GM12878 (cell line): ENCODE measurements at regions not wholly inside any gene's neighbourhood (a gene's known extent, or its start where the extent isn't known, plus 50 kb on each side); places are given as distances from the start of the nearest gene placed in this dataset.

Source experiments
- ATAC-seq: fragments of 200-7000 bp; cut with Tn5 transposase; 3 replicates; pipeline ENCODE4 v1.9.1; 2020; ENCODE audit warnings: mild to moderate bottlenecking, moderate library complexity
- BruUV-seq: library from RNA; stranded (reverse); fragments of 400-500 nt; replicated peaks from 2 replicates; lab custom pipeline; 2021; lab: Mats Ljungman, UMichigan
- CTCF ChIA-PET: fragments of 300-600 bp; sonication (Branson Sonifier 250); formaldehyde crosslinking; extraction: SDS; loops from one replicate; lab custom pipeline; 2021; ENCODE audit warnings: inconsistent platforms; lab: Yijun Ruan, JAX
- POLR2A ChIA-PET: fragments of 350-600 bp; formaldehyde crosslinking; extraction: SDS; loops from one replicate; lab custom pipeline; 2021; ENCODE audit warnings: inconsistent platforms; lab: Charles Lee
- RAD21 ChIA-PET: fragments of 300-600 bp; sonication (Branson Sonifier 250); formaldehyde crosslinking; loops from one replicate; lab custom pipeline; 2023; ENCODE audit warnings: antibody characterized with exemption; ENCODE audit not compliant: unreplicated experiment; lab: Charles Lee
- SMC1A ChIA-PET: fragments of 300-600 bp; sonication (Branson Sonifier 250); formaldehyde crosslinking; loops from one replicate; lab custom pipeline; 2023; ENCODE audit not compliant: unreplicated experiment, uncharacterized antibody; lab: Charles Lee
- DNase-seq: peaks from one replicate; pipeline ENCODE4 v3.0.0-alpha.2; 2011; ENCODE audit warnings: low read depth, low spot score
- FAIRE-seq: peaks from 3 replicates; lab custom pipeline; 2011; peaks lifted over from hg19 to GRCh38; lab: Jason Lieb, UNC
- H2AFZ ChIP-seq: 2 replicates; pipeline ENCODE4 v1.6.0; 2011; ENCODE audit warnings: low read depth, low read length, control low read depth; ENCODE audit not compliant: control insufficient read depth
- H3K27ac ChIP-seq: 2 replicates; pipeline ENCODE4 v1.5.1; 2011; ENCODE audit warnings: control low read depth; ENCODE audit not compliant: control insufficient read depth, insufficient read depth
- H3K27me3 ChIP-seq, 2 experiments: replicated peaks in 1 of 2; 2 replicates each; pipeline versions ENCODE4 v1.6.0 to v1.6.1; 2011; ENCODE audit warnings: low read length in 1 of 2; ENCODE audit not compliant: control insufficient read depth in 2 of 2, insufficient read depth in 2 of 2
- H3K36me3 ChIP-seq, 2 experiments: 2 replicates each; pipeline ENCODE4 v1.5.1; 2011; ENCODE audit warnings: low read length in 1 of 2; ENCODE audit not compliant: control insufficient read depth in 2 of 2, insufficient read depth in 2 of 2
- H3K4me1 ChIP-seq: 2 replicates; pipeline ENCODE4 v1.6.1; 2011; ENCODE audit warnings: mild to moderate bottlenecking, low read length, moderate library complexity, mixed read lengths; ENCODE audit not compliant: control insufficient read depth, insufficient read depth
- H3K4me2 ChIP-seq: 2 replicates; pipeline ENCODE4 v1.6.0; 2011; ENCODE audit warnings: control low read depth; ENCODE audit not compliant: control insufficient read depth, insufficient read depth
- H3K4me3 ChIP-seq: fragments of 200-600 bp; sonication (generic); 2 replicates; pipeline ENCODE4 v1.5.1; 2016
- H3K79me2 ChIP-seq: 2 replicates; pipeline ENCODE4 v1.6.0; 2011; ENCODE audit warnings: low read length; ENCODE audit not compliant: control insufficient read depth, insufficient read depth
- H3K9ac ChIP-seq: 2 replicates; pipeline ENCODE4 v1.8.0; 2011; ENCODE audit warnings: low read length, control low read depth, mixed read lengths; ENCODE audit not compliant: control insufficient read depth, insufficient read depth
- H3K9me3 ChIP-seq: replicated peaks from 3 replicates; pipeline ENCODE4 v1.5.1; 2011; ENCODE audit warnings: mild to moderate bottlenecking, low read length; ENCODE audit not compliant: control insufficient read depth, insufficient read depth
- H4K20me1 ChIP-seq: 2 replicates; pipeline ENCODE4 v1.6.0; 2011; ENCODE audit not compliant: control insufficient read depth, insufficient read depth
- CBX5 ChIP-seq: sonication (generic); IDR thresholded peaks from 2 replicates; pipeline ENCODE4 v1.6.1; 2016; ENCODE audit warnings: low read depth, moderate library complexity, mild to moderate bottlenecking, inconsistent platforms
- CEBPZ ChIP-seq: fragments of 150-350 bp; IDR thresholded peaks from 2 replicates; pipeline ENCODE4 v1.6.1; 2016; ENCODE audit warnings: low read depth, low read length
- HDGF ChIP-seq: fragments of 450-650 bp; IDR thresholded peaks from 2 replicates; pipeline ENCODE4 v1.6.1; 2016; ENCODE audit warnings: antibody characterized with exemption
- NR2C1 ChIP-seq: fragments of 450-650 bp; IDR thresholded peaks from 2 replicates; pipeline ENCODE4 v1.6.1; 2017; ENCODE audit warnings: antibody characterized with exemption, mild to moderate bottlenecking, moderate library complexity
- PRDM15 ChIP-seq: fragments of 450-650 bp; formaldehyde crosslinking; IDR thresholded peaks from 2 replicates; pipeline ENCODE4 v1.4.0; 2020; ENCODE audit warnings: mild to moderate bottlenecking, moderate library complexity
- SRF ChIP-seq, 2 experiments: IDR thresholded peaks; 2 replicates each; pipeline ENCODE4 v1.6.1; 2011; ENCODE audit warnings: low read depth in 2 of 2, low read length in 2 of 2, mild to moderate bottlenecking in 1 of 2, moderate library complexity in 1 of 2
- YY1 ChIP-seq: IDR thresholded peaks from 2 replicates; pipeline ENCODE4 v1.6.1; 2011; ENCODE audit warnings: low read depth, mild to moderate bottlenecking, low read length
- WGBS: methylation state at CpG from one replicate; pipeline ENCODE4 v1.1.6; 2016; ENCODE audit warnings: low lambda C conversion rate; ENCODE audit not compliant: insufficient replicate concordance, insufficient coverage; ENCODE audit errors: missing lambda C conversion rate; 5-methylcytosine and 5-hydroxymethylcytosine counted together
- in situ Hi-C: fragments of 300-500 bp; cut with MboI; formaldehyde crosslinking; loops from 9 replicates; pipeline ENCODE4 v1.14.3; 2018; ENCODE audit warnings: mixed read lengths
- intact Hi-C: fragments of 100-400 bp; cut with micrococcal nuclease; formaldehyde crosslinking; loops from one replicate; pipeline ENCODE4 v1.14.2; 2022; ENCODE audit not compliant: unreplicated experiment

DNA sequence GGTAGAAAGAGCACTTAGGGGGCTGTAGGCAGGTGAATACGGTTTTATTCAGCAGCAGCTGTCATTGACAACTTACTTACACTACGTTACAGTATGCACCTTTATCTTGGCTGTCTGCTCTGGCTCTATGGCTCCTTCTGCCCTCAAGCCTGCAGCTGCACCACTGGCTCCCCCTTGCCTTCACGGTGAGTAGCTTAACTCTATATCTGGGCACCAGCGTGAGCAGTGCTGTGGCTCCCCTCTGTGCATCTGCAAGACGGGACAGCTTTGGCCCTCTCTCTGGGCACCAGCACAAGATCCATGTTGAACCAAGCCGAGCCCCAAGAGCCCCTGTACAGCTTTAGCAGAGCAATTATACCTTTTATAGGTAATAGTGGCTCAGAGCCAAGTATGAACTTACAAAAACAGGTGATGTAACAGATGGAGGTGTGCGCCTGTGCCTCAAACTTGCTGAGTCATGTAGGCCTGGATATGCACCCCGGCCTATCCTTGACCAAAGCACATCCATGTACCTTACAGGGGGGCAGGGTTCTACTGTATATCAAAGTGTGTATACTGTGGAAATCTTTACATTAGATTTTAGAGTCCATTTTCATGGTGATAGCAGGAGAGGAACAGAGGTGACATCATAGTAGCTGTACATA lies 96.9 kb upstream of the CTSC start:
- H4K20me1 ChIP-seq = no peaks in the 10 kb centered on the region
- DNase-seq = no peak
- ChIA-PET POLR2A (no interaction called here), SMC1A (interaction anchor here (0.7 to 3.3 kb wide), 7 partner anchors 10 to 203 kb away, joined by 3 to 13 read pairs (median 6); no protein-coding TSS in a partner anchor), CTCF (interaction anchor here (0.6 to 3.0 kb wide), 4 partner anchors 44 to 202 kb away, joined by 3 to 13 read pairs (median 6); no protein-coding TSS in a partner anchor), RAD21 (interaction anchor here (1.5 to 1.6 kb wide), 2 partner anchors 106 to 133 kb away, joined by 5 read pairs; no protein-coding TSS in a partner anchor)
- 70% methylated on average over 8 of the region's 8 CpGs for whole genome bisulfite sequencing
- in situ Hi-C loops = no loop called here
- peak overlapping the region; percentile 53 for H3K4me2 ChIP-seq
- no peak; the same call in 2 of the 3 replicates for ATAC-seq
- no peaks in the 10 kb centered on the region for H3K27me3 ChIP-seq
- FAIRE-seq = no peak
- intact Hi-C loops = loop anchor here (2.0 kb wide), 1 partner anchor 134 kb away; no protein-coding TSS in a partner anchor
- peaks cover 26% of the 10 kb centered on the region for H3K4me1 ChIP-seq
- no peak overlapping the region; the same call in 1 of the 2 replicates for H2AFZ ChIP-seq
- no peak overlapping the region for H3K4me3 ChIP-seq
- peaks cover 26% of the 10 kb centered on the region for H3K9me3 ChIP-seq
- peak overlapping the region; percentile 90 for H3K27ac ChIP-seq
- TF ChIP-seq HDGF (no peak), PRDM15 (CRISPR knock-in tag) (no peak), NR2C1 (no peak), CEBPZ (peak; percentile 42; the same call in 1 of the 2 replicates), YY1 (peak; percentile 27; the same call in 1 of the 2 replicates), CBX5 (peak; percentile 79; the same call in 1 of the 2 replicates), SRF (IDR thresholded peaks at IDR 0.05; ENCODE audit: low read depth in 2 of 2, low read length in 2 of 2) (no peak)
- H3K9ac ChIP-seq = no peak overlapping the region
- no peaks in the 10 kb centered on the region; a peak in 1 of 4 replicates for H3K36me3 ChIP-seq
- H3K79me2 ChIP-seq = no peaks in the 10 kb centered on the region
- no TSS peak for BruUV-seq
